Neural cell (in vitro differentiated cells): ENCODE measurements at regions not wholly inside any gene's neighbourhood (a gene's known extent, or its start where the extent isn't known, plus 50 kb on each side); places are given as distances from the start of the nearest gene placed in this dataset.

Experiments used
- H2AFZ ChIP-seq: fragments of 200-600, 300-800 bp; sonication (generic), shearing (Covaris generic); 2 replicates; pipeline ENCODE4 v1.6.0; 2014; ENCODE audit warnings: low read depth, mild to moderate bottlenecking, antibody characterized with exemption, low read length, moderate library complexity
- H3F3A ChIP-seq: fragments of 200-600 bp; shearing (Covaris generic); 2 replicates; pipeline ENCODE4 v1.6.1; 2016; ENCODE audit warnings: mild to moderate bottlenecking, moderate library complexity, mixed read lengths, antibody characterized with exemption, low read length; ENCODE audit not compliant: insufficient read depth, poor library complexity, severe bottlenecking
- H3K27ac ChIP-seq: fragments of 200-600, 300-800 bp; sonication (generic), shearing (Covaris generic); 2 replicates; pipeline ENCODE4 v1.5.1; 2014; ENCODE audit warnings: mild to moderate bottlenecking, low read length, moderate library complexity
- H3K27me3 ChIP-seq: fragments of 300-800, 200-600 bp; sonication (generic), shearing (Covaris generic); 2 replicates; pipeline ENCODE4 v1.6.0; 2014; ENCODE audit warnings: mild to moderate bottlenecking, low read depth, low read length, moderate library complexity; ENCODE audit not compliant: insufficient read depth
- H3K36me3 ChIP-seq: fragments of 300-800, 200-600 bp; sonication (generic), shearing (Covaris generic); 2 replicates; pipeline ENCODE4 v1.5.1; 2014; ENCODE audit warnings: mild to moderate bottlenecking, antibody characterized with exemption, low read length, moderate library complexity; ENCODE audit not compliant: insufficient read depth
- H3K4me2 ChIP-seq: fragments of 300-800, 200-600 bp; sonication (generic), shearing (Covaris generic); 2 replicates; pipeline ENCODE4 v1.6.0; 2014; ENCODE audit warnings: mild to moderate bottlenecking, low read length
- H3K4me3 ChIP-seq: fragments of 300-800, 200-600 bp; sonication (generic), shearing (Covaris generic); 2 replicates; pipeline ENCODE4 v1.5.1; 2014; ENCODE audit warnings: mild to moderate bottlenecking, low read length, moderate library complexity
- H3K79me2 ChIP-seq: fragments of 200-600 bp; shearing (Covaris generic); replicated peaks from 2 replicates; pipeline ENCODE4 v1.6.0; 2014; ENCODE audit warnings: mild to moderate bottlenecking, low read length, moderate library complexity; ENCODE audit not compliant: insufficient read depth
- H3K9ac ChIP-seq: fragments of 300-800, 200-600 bp; sonication (generic), shearing (Covaris generic); 2 replicates; pipeline ENCODE4 v1.6.1; 2016; ENCODE audit warnings: mild to moderate bottlenecking, low read length, mixed read lengths
- H3K9me2 ChIP-seq: fragments of 200-600 bp; shearing (Covaris generic); 2 replicates; pipeline ENCODE4 v1.6.1; 2016; ENCODE audit warnings: mild to moderate bottlenecking, low read length, mixed read lengths; ENCODE audit not compliant: insufficient read depth
- H3K9me3 ChIP-seq: fragments of 200-600, 300-800 bp; sonication (generic), shearing (Covaris generic); 2 replicates; pipeline ENCODE4 v1.6.1; 2016; ENCODE audit warnings: mild to moderate bottlenecking, mixed run types, low read length, moderate library complexity, mixed read lengths
- H4K20me1 ChIP-seq: fragments of 200-600 bp; shearing (Covaris generic); 2 replicates; pipeline ENCODE4 v1.6.1; 2016; ENCODE audit warnings: mild to moderate bottlenecking, mixed run types; ENCODE audit not compliant: insufficient read depth
- EP300 ChIP-seq: fragments of 450-650 bp; conservative IDR thresholded peaks from 2 replicates; pipeline ENCODE4 v1.6.1; 2014; ENCODE audit warnings: antibody characterized with exemption, mild to moderate bottlenecking, moderate library complexity; ENCODE audit not compliant: poor library complexity, severe bottlenecking
- EZH2 ChIP-seq: fragments of 200-600, 300-800 bp; shearing (Covaris generic), sonication (generic); IDR thresholded peaks from 2 replicates; pipeline ENCODE4 v1.6.1; 2014; ENCODE audit warnings: antibody characterized with exemption, low read length, borderline replicate concordance, mild to moderate bottlenecking; ENCODE audit not compliant: insufficient read depth, poor library complexity, severe bottlenecking
- MXI1 ChIP-seq: fragments of 450-650 bp; conservative IDR thresholded peaks from 2 replicates; pipeline ENCODE4 v1.6.1; 2014; ENCODE audit warnings: antibody characterized with exemption, mild to moderate bottlenecking; ENCODE audit not compliant: poor library complexity, severe bottlenecking
- POLR2AphosphoS5 ChIP-seq: IDR thresholded peaks from 2 replicates; pipeline ENCODE4 v1.6.1; 2012
- RAD21 ChIP-seq: fragments of 450-650 bp; conservative IDR thresholded peaks from 2 replicates; pipeline ENCODE4 v1.6.1; 2014; ENCODE audit warnings: antibody characterized with exemption, mild to moderate bottlenecking, moderate library complexity
- SMC3 ChIP-seq: fragments of 450-650 bp; conservative IDR thresholded peaks from 2 replicates; pipeline ENCODE4 v1.6.1; 2014; ENCODE audit warnings: antibody characterized with exemption, mild to moderate bottlenecking, moderate library complexity; ENCODE audit not compliant: poor library complexity
- TAF1 ChIP-seq: IDR thresholded peaks from 2 replicates; pipeline ENCODE4 v1.6.1; 2012; ENCODE audit warnings: low read depth
- TF ChIP-seq, protein P1 (sequence below): IDR thresholded peaks from 2 replicates; pipeline ENCODE4 v1.6.1; 2012; ENCODE audit warnings: borderline replicate concordance
- TF ChIP-seq, protein P2 (sequence below): fragments of 450-650 bp; IDR thresholded peaks from 2 replicates; pipeline ENCODE4 v1.5.1; 2014; ENCODE audit warnings: antibody characterized with exemption, mild to moderate bottlenecking, moderate library complexity; ENCODE audit not compliant: poor library complexity, severe bottlenecking

DNA sequence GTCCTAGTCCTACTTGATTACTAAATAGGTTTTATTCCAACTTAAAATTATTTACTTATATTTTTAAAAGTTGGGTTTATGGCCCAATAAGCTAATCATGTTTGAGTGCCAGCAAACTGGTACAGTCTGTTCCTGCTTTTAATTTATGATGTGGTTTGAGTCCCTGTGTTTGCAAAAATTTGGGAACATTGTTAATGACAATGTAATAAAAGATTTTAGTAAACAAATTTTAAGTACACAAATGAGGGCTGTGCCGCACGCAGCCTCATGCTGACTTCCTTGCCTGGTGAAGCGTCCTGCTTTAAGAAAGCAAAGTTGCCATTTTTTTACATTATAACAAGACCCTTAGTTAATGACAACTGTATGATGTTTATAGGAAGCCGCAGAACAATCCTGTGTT, 96.8 kb upstream of the MAP1B start:
- Histone ChIP-seq H3K79me2 (peaks cover 13% of the 10 kb centered on the region), H3K9me3 (no peaks in the 10 kb centered on the region), H3K36me3 (no peaks in the 10 kb centered on the region), H4K20me1 (no peaks in the 10 kb centered on the region), H3K4me3 (no peak overlapping the region), H3K9me2 (no peaks in the 10 kb centered on the region), H3K27me3 (no peaks in the 10 kb centered on the region), H3F3A (peaks cover 12% of the 10 kb centered on the region), H2AFZ (no peak overlapping the region), H3K4me2 (no peak overlapping the region), H3K9ac (no peak overlapping the region), H3K27ac (peak overlapping the region; percentile 74)
- TF ChIP-seq, protein P1, sequence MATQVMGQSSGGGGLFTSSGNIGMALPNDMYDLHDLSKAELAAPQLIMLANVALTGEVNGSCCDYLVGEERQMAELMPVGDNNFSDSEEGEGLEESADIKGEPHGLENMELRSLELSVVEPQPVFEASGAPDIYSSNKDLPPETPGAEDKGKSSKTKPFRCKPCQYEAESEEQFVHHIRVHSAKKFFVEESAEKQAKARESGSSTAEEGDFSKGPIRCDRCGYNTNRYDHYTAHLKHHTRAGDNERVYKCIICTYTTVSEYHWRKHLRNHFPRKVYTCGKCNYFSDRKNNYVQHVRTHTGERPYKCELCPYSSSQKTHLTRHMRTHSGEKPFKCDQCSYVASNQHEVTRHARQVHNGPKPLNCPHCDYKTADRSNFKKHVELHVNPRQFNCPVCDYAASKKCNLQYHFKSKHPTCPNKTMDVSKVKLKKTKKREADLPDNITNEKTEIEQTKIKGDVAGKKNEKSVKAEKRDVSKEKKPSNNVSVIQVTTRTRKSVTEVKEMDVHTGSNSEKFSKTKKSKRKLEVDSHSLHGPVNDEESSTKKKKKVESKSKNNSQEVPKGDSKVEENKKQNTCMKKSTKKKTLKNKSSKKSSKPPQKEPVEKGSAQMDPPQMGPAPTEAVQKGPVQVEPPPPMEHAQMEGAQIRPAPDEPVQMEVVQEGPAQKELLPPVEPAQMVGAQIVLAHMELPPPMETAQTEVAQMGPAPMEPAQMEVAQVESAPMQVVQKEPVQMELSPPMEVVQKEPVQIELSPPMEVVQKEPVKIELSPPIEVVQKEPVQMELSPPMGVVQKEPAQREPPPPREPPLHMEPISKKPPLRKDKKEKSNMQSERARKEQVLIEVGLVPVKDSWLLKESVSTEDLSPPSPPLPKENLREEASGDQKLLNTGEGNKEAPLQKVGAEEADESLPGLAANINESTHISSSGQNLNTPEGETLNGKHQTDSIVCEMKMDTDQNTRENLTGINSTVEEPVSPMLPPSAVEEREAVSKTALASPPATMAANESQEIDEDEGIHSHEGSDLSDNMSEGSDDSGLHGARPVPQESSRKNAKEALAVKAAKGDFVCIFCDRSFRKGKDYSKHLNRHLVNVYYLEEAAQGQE, result no peak
- TF ChIP-seq POLR2AphosphoS5, result no peak
- no peak for TF ChIP-seq EZH2
- TF ChIP-seq SMC3, result no peak
- TF ChIP-seq TAF1, result no peak
- TF ChIP-seq RAD21, result no peak
- no peak for TF ChIP-seq EP300
- no peak for TF ChIP-seq MXI1
- TF ChIP-seq, protein P2, sequence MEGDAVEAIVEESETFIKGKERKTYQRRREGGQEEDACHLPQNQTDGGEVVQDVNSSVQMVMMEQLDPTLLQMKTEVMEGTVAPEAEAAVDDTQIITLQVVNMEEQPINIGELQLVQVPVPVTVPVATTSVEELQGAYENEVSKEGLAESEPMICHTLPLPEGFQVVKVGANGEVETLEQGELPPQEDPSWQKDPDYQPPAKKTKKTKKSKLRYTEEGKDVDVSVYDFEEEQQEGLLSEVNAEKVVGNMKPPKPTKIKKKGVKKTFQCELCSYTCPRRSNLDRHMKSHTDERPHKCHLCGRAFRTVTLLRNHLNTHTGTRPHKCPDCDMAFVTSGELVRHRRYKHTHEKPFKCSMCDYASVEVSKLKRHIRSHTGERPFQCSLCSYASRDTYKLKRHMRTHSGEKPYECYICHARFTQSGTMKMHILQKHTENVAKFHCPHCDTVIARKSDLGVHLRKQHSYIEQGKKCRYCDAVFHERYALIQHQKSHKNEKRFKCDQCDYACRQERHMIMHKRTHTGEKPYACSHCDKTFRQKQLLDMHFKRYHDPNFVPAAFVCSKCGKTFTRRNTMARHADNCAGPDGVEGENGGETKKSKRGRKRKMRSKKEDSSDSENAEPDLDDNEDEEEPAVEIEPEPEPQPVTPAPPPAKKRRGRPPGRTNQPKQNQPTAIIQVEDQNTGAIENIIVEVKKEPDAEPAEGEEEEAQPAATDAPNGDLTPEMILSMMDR, result no peak

DNA sequence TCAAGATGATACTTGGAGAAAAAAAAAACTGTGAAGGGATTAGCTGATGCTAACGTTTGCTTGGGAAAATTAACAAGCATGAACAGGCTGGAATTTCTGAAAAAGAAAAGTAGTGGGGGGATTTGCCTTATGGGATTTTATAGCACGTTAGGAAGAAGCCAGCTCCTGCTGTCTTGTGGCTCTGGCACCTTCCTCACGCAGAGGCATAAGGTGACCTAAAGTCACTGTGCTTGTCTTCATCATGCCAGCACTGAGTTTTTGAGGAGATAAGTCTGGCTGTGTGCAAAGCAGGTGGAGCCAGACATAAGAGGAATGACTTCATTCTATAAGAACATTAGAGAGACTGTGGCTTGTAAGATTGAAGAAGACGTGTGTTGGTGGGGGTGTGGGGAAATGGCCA, 94.4 kb upstream of the MAP1B start:
- Histone ChIP-seq H2AFZ (no peak overlapping the region), H3K9ac (peak overlapping the region; percentile 84), H3K9me3 (no peaks in the 10 kb centered on the region), H3K36me3 (no peaks in the 10 kb centered on the region), H3K4me3 (peak overlapping the region; percentile 58), H3K27ac (peak overlapping the region; percentile 100), H3F3A (peaks cover 15% of the 10 kb centered on the region), H3K4me2 (peak overlapping the region; percentile 11), H3K27me3 (no peaks in the 10 kb centered on the region), H3K79me2 (peaks cover 13% of the 10 kb centered on the region), H3K9me2 (no peaks in the 10 kb centered on the region), H4K20me1 (no peaks in the 10 kb centered on the region)
- TF ChIP-seq EP300 (no peak), POLR2AphosphoS5 (no peak), MXI1 (no peak), SMC3 (no peak)
